Hematopoietic multipotent progenitor cell treated with erythropoietin and hydrocortisone succinate and interleukin-3 and kit ligand, for 6 days (in vitro differentiated cells): ENCODE measurements at regions not wholly inside any gene's neighbourhood (a gene's known extent, or its start where the extent isn't known, plus 50 kb on each side); places are given as distances from the start of the nearest gene placed in this dataset.
A peak's percentile ranks its signal among the peaks of the same experiment; 100 is the strongest.

Experiments used
- DNase-seq: peaks from one replicate; pipeline ENCODE4 v3.0.0-alpha.2; 2015

DNA sequence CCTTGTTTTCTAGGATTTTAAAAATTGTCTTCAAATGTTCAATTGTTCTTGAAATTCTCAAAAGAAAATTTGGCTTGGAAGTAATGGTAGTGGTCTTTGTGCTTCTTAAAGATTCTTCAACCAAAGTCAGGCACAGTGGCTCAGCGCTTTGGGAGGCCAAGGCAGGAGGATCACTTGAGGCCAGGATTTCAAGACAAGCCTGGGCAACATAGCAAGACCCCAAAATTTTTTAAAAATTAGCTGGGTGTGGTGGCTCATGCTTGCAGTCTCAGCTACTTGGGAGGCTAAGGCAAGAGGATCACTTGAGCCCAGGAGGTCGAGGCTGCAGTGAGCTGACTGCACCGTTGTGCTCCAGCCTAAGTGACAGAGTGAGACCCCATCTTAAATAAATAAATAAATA, 153.5 kb upstream of the ZNF507 start:
- DNase-seq, result no peak

DNA sequence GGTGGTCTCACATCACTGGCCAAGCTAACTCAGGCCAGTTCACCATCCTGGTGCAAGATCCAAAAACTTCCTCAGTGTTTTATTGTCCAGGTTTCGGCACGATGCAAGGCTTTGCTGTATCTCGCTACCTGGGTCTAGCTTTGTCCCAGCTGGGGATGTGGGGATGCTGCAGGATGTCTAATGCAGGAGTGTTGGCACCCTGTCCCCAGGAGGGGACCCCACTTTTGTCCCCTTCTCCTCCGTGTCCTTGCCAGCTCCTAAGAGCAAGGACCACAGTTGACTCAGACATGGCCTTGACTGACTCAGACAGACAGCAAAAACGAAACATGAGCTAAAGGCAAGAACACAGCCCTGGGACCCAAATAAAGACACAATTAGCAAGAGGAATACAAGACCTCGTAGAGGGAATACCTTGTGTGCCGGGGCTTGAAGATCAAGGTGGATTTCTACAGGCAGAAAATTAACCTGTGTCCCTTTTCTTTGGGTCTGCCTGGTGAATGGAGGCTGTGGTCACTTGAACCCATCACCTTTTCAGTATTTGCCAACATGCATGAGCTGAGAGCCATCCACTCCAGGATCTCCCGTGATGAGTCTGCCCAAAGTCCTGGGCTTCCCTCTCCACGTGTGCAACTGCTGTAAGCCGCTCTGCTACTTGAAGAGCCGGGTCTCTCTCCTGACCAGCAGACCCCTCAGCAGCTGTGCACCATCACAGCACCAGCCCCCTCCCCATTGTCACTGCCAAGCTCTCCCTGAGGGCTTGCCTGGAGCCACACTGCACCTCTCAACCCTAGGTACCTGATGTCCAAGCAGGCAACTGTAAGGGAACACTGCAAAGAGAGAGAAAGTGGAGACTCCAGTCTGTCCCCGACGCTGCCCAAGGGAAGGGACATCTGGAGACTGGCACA, 149.5 kb upstream of the ZNF507 start:
- DNase-seq, result no peak

GRCh38 chr19:32196690-32197420, 148.6 kb upstream of the ZNF507 start:
- DNase-seq, result no peak

DNA sequence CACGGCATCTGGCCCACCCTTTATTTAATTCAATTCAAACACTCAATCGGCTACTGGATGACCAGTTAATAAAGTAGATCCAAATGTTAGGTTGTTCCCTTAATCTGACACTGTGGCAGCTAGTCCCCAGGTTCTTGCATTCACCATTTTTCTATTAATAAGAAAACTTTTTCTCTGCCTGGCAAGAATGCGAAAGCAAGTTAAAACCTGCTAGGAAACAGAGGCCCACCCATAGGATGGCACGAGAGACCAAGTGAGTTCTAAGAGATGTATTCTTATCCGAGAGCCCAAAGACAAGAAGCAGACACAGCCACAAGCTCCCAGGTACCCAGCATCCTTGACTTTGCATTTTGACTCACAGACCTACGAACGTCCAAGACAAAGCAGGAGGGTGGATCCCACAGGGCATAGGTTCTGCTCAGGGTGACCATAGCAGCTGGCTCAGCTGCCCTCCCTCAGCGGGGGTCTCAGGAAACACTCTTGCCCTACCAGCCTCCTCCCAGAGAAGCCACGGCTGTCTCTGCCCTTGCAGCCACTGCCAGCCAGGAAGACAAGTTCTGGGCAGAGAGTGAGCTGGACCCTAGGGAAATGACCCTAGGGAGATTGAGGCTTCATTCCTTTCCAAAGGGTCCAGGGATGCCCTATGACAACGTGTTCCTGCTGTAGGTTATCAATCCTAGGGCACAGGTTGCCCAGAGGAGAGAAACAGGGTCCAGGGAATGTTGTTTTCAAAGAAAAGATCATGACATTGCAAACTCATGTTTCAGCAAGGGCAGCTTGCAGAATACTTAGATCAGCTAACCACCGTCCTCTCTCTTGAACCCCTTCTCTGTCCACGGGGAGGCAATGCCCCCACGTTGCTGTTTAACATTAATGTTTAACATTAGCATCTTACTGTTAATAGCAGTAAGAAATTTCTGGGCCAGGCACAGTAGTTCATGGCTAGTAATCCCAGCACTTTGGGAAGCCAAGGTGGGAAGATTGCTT, 147.2 kb upstream of the ZNF507 start:
- DNase-seq, result no peak

GRCh38 chr19:32199501-32200040, 145.8 kb upstream of the ZNF507 start:
- DNase-seq, result no peak

- no peak for DNase-seq
Observed at GRCh38 chr19:32200312-32201038, 144.9 kb upstream of the ZNF507 start.

- no peak for DNase-seq
Observed at GRCh38 chr19:32201211-32201610, 144.2 kb upstream of the ZNF507 start.

DNA sequence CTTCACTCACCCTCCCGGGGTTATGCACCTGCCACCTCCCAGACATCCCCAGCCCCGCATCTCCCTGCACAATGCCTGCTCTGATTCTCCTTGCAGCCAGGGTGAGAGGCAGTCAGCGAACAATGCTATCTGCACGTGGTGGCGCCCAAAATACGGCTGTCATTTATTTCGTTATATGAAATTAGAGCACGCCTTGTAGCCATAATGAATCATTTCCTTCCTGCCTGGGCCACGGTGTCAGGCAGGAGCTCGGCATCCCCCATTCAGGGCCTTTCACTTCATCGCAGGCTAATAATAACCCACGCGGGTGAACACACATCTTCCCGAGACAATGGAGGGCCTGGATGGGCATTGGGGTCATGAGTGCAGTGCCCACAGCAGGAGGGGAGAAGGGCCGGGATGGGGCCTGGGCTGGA, 143.8 kb upstream of the ZNF507 start:
- DNase-seq, result peak; percentile 27

DNA sequence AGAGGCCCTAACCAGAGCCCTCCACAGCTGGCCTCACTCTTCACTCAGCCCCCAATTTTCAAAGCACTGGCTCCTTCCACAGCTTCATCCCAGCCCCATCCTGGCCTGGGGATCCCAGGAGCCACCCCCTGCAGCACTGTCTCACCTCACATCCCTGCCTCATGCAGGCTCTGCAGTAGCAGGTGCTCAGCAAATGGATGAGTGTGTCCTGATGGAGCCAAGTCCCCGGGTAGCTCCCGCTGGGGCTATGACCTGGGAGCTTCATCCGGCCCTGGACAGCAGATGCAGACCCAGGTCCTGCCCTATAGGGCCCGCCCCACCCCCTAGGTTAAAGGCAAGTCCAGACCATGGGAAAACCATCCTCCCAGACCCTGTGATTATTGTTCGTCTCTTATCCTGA, 143.2 kb upstream of the ZNF507 start:
- no peak for DNase-seq

DNA sequence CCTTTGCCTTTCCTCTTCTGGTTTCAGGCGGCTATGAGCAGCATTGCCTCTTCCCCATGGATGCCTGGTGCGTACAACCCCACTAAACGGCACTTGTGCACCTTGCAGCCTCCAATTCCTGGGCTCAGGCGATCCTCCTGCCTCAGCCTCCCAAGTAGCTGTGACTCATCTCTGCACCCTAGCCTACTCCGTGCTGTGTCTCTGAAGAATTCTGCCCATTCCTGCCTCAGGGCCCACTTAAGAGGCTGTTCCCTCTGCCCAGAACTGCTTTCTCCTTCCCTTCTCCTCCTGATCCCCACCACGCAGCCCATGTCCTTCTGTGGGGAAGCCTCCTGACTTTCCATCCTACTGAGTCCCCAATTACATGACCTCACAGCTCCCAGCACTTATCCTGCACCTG, 142.2 kb upstream of the ZNF507 start:
- no peak for DNase-seq

GRCh38 chr19:32206065-32206464, 139.3 kb upstream of the ZNF507 start:
- no peak for DNase-seq

DNA sequence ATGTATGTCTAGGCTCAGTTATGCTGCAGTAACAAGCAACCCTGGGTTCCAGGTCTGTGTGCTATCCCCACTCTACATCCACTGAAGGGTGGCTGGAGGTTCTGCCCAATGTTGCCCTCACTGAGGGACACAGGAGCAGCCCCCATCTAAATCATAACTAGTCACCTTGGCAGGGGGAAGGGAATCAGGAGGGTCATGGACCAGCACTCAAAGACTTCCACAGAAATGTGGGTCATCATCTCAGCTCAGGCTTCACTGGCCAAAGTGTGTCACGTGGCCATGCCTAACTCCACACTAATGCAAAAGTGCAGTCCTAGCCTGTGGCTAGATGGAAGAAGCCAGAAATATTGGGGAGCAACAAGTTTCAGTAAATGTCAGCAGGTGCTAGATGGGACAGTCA, 137.3 kb upstream of the ZNF507 start:
- DNase-seq, result no peak

GRCh38 chr19:32219392-32219791, 126.0 kb upstream of the ZNF507 start:
- no peak for DNase-seq

DNA sequence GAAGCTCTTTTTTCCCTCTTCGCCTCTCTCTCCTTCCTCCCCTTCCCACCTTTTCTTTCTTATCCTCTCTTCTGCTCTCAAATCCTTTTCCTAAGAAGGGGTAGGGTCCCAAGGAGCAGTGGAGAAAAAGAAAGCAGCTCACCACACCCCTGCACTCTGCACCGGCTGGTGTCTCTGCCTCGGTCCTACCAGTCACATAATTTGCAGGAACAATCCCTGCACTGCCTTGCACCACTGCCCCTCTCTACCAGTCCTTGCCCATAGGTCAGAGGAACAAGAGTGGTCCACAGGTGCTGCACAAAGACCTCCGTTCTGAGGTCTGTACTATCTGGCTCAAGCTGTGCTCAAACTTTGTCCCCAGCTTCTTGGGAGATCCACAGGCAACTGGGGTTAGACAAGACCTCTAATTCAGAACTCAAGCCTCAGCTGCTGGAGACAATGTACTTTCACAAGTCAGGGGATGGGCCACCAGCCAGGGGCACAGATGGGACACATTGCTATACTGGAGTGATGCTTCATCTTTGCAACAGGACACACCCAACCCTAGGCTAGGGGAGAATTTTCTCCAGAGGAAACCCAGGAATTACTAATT, 125.4 kb upstream of the ZNF507 start:
- DNase-seq, result no peak

DNA sequence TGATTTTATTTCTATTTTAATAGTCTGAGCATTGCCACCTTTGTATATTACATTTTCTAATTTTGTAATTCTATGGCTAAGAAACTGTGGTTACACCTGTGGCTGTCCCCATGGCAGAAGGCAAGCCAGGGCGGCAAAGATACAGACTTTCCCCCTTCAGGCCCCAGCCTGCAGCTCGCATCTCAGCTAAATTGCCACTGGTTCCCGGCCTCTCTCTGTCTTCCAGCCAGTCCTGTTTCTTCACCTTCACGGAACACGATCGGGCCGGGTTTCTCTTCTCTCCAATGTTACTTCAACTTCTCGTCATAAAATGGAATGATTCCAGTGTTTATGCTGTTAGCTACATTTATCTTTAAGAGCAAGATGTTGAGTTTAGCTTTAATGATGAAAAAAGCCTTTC, 124.5 kb upstream of the ZNF507 start:
- no peak for DNase-seq

- DNase-seq, result no peak
Observed at GRCh38 chr19:32222556-32222955, 122.9 kb upstream of the ZNF507 start.

DNA sequence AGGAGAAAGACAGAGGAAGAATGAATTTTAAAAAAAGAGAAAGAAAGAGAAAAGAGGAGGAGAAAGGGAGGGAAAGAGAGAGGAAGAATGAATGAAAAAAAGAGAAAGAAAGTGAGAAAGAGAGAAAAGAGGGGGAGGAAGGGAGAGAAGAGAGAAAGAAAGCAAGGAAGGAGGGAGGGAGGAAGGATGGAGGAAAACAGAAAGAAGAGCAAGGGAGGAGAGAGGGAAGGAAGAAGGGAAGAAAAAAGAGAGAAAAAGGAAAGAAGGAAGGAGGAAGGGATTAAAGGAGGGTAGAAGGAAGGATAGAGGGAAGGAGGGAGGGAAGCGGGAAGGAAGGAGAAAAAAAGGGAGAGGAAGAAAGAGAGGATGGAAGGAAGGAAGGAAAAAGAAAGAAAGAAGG, 122.3 kb upstream of the ZNF507 start:
- DNase-seq, result no peak

DNA sequence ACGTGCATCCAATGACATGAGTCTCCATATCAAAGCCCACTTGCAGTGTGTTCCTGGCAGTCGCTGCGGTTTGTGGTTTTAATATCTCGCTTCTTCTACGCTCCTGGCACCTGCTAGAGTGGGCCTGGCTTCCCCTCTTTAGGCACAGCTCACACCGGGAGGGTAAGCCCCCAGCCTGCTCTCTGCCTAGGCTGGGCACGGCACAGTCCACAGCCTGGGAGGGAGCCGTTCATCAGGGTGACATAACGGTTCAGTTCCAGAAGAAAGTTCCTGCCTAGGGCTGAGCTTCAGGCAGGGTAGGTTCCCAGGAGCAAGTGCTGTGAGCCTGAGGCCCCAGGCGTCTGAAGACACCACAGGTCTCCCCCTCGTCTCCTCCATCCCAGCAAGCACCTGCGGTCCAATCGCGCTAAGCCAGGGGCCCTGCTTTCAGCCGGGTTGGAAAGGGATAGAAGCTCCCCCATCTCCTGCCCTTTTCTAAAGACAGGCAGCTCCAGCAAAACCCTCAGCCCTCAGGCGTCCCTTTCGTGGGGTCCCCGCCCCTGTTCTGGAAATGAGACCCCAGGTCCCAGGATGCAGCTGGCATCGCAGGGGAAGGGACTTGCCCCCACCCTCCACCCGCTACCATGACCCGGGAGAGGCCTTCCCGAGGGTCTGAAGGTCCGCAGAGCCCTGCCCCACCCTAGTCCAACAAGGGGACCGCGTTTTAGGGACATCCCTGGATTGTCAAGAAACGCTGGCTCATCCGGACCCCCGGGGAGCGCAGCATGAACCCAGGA, 121.6 kb upstream of the ZNF507 start:
- peak; percentile 92 for DNase-seq

- peak; percentile 77 for DNase-seq
Observed at GRCh38 chr19:32224371-32225244, 120.8 kb upstream of the ZNF507 start.
